Astrocyte of the spinal cord (primary cell): ENCODE measurements at regions not wholly inside any gene's neighbourhood (a gene's known extent, or its start where the extent isn't known, plus 50 kb on each side); places are given as distances from the start of the nearest gene placed in this dataset.

Experiments used
- DNase-seq: peaks from one replicate; pipeline ENCODE4 v3.0.0; 2011; ENCODE audit warnings: low read depth, low spot score
- H3K4me3 ChIP-seq: 2 replicates; pipeline ENCODE4 v1.5.1; 2011; ENCODE audit warnings: low read depth, mild to moderate bottlenecking, low read length, moderate library complexity
- CTCF ChIP-seq: IDR thresholded peaks from 2 replicates; pipeline ENCODE4 v1.5.1; 2012; ENCODE audit warnings: low read depth, mild to moderate bottlenecking, low read length, inconsistent platforms
- in situ Hi-C: cut with HindIII; loops from 2 replicates; pipeline ENCODE4 v1.10.0; 2017; ENCODE audit warnings: low sequenced_read_pairs

GRCh38 chr5:152237531-152237930 lies 167.5 kb downstream of the NMUR2 start:
- no peak overlapping the region for H3K4me3 ChIP-seq
- DNase-seq = no peak
- no peak for TF ChIP-seq CTCF
- in situ Hi-C loops = no loop called here

GRCh38 chr5:152226191-152226590 lies 178.9 kb downstream of the NMUR2 start:
- no peak for DNase-seq
- in situ Hi-C loops = no loop called here
- H3K4me3 ChIP-seq = no peak overlapping the region
- no peak for TF ChIP-seq CTCF

GRCh38 chr5:152221721-152222629 lies 183.1 kb downstream of the NMUR2 start:
- no peak overlapping the region for H3K4me3 ChIP-seq
- in situ Hi-C loops = no loop called here
- no peak for DNase-seq
- TF ChIP-seq CTCF = no peak

- in situ Hi-C loops = no loop called here
- no peak overlapping the region for H3K4me3 ChIP-seq
- DNase-seq = no peak
- no peak for TF ChIP-seq CTCF
Measured at GRCh38 chr5:152218694-152219093, 186.4 kb downstream of the NMUR2 start.

GRCh38 chr5:152205804-152206203 lies 199.3 kb downstream of the NMUR2 start:
- DNase-seq = no peak
- no peak overlapping the region for H3K4me3 ChIP-seq
- in situ Hi-C loops = no loop called here
- TF ChIP-seq CTCF = no peak

GRCh38 chr5:152202321-152202720 lies 202.8 kb downstream of the NMUR2 start:
- no peak for DNase-seq
- in situ Hi-C loops = no loop called here
- TF ChIP-seq CTCF = no peak
- no peak overlapping the region for H3K4me3 ChIP-seq
